MCF 10A (cell line): ENCODE measurements at regions not wholly inside any gene's neighbourhood (a gene's known extent, or its start where the extent isn't known, plus 50 kb on each side); places are given as distances from the start of the nearest gene placed in this dataset.
"Not testable (repeated sequence)": the region's sequence is repeated elsewhere in the genome, so short reads cannot be mapped to it uniquely, and the experiment has no call there.

Experiments used
- BruUV-seq: library from RNA; stranded (reverse); fragments of 400-500 nt; replicated peaks from 2 replicates; lab custom pipeline; 2021; lab: Mats Ljungman, UMichigan
- CTCF ChIA-PET: fragments of 300-600 bp; sonication (Branson Sonifier 250); formaldehyde crosslinking; extraction: SDS; loops from one replicate; lab custom pipeline; 2021; ENCODE audit warnings: antibody characterized with exemption, inconsistent platforms; lab: Yijun Ruan, JAX
- POLR2A ChIA-PET: fragments of 300-600, 350-650 bp; sonication (Branson Sonifier 250); formaldehyde crosslinking; extraction: SDS; loops from one replicate; lab custom pipeline; 2020; ENCODE audit warnings: antibody characterized with exemption, inconsistent platforms; lab: Yijun Ruan, JAX
- DNase-seq: peaks from one replicate; pipeline ENCODE4 v3.0.0-alpha.2; 2018; ENCODE audit not compliant: unreplicated experiment
- H3K27ac Mint-ChIP-seq: one replicate; pipeline ENCODE4 v1.8.0; 2022; ENCODE audit warnings: mild to moderate bottlenecking, low read depth, mixed read lengths; ENCODE audit not compliant: unreplicated experiment
- H3K27me3 Mint-ChIP-seq: one replicate; pipeline ENCODE4 v1.8.0; 2022; ENCODE audit warnings: mixed read lengths; ENCODE audit not compliant: insufficient read depth, unreplicated experiment
- H3K36me3 Mint-ChIP-seq: one replicate; pipeline ENCODE4 v1.8.0; 2022; ENCODE audit warnings: mild to moderate bottlenecking, moderate library complexity, mixed read lengths; ENCODE audit not compliant: insufficient read depth, unreplicated experiment
- H3K4me1 Mint-ChIP-seq: one replicate; pipeline ENCODE4 v1.8.0; 2022; ENCODE audit warnings: mixed read lengths; ENCODE audit not compliant: insufficient read depth, unreplicated experiment
- H3K4me3 Mint-ChIP-seq: one replicate; pipeline ENCODE4 v1.8.0; 2022; ENCODE audit warnings: mild to moderate bottlenecking, moderate library complexity, mixed read lengths; ENCODE audit not compliant: unreplicated experiment
- H3K9me3 Mint-ChIP-seq: one replicate; pipeline ENCODE4 v1.8.0; 2022; ENCODE audit warnings: mixed read lengths; ENCODE audit not compliant: unreplicated experiment
- CTCF ChIP-seq: fragments of 200-600 bp; IDR thresholded peaks from one replicate; pipeline ENCODE4 v1.8.0; 2022; ENCODE audit warnings: antibody characterized with exemption, mild to moderate bottlenecking; ENCODE audit not compliant: unreplicated experiment
- intact Hi-C: fragments of 100-400 bp; cut with micrococcal nuclease; formaldehyde crosslinking; loops from 2 replicates; pipeline ENCODE4 v1.14.1; 2022

GRCh38 chr1:220942278-220942677, 63.0 kb downstream of the HLX start:
- Mint-ChIP-seq H3K4me3 (no peak overlapping the region), H3K27ac (no peak overlapping the region), H3K9me3 (no peaks in the 10 kb centered on the region), H3K4me1 (no peaks in the 10 kb centered on the region), H3K36me3 (no peaks in the 10 kb centered on the region), H3K27me3 (no peaks in the 10 kb centered on the region)
- no peak for TF ChIP-seq CTCF
- intact Hi-C loops = no loop called here
- BruUV-seq = no TSS peak
- no peak for DNase-seq
- ChIA-PET CTCF (interaction anchor here (0.6 to 1.4 kb wide), 3 partner anchors 13 to 262 kb away, joined by 3 to 4 read pairs (median 3); no protein-coding TSS in a partner anchor), POLR2A (no interaction called here)

DNA sequence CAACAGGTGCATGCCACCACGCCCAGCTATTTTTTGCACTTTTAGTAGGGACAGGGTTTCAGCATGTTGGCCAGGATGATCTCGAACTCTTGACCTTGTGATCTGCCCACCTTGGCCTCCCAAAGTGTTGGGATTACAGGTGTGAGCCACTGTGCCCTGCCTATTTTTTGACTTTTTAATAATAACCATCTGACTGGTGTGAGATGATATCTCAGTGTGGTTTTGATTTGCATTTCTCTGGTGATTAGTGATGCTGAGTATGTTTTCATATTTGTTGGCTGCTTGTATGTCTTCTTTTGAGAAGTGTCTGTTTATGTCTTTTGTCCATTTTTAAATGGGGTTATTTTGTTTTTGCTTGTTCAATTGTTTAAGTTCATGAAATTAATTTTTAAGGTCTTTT, 63.7 kb downstream of the HLX start:
- intact Hi-C loops, DNase-seq, BruUV-seq, H3K36me3 Mint-ChIP-seq, H3K4me1 Mint-ChIP-seq, H3K4me3 Mint-ChIP-seq, H3K27ac Mint-ChIP-seq, POLR2A ChIA-PET, H3K9me3 Mint-ChIP-seq, H3K27me3 Mint-ChIP-seq: not testable (repeated sequence)
- CTCF ChIA-PET = interaction anchor here (0.7 to 1.4 kb wide), 2 partner anchors 13 to 24 kb away, joined by 3 to 4 read pairs; no protein-coding TSS in a partner anchor

DNA sequence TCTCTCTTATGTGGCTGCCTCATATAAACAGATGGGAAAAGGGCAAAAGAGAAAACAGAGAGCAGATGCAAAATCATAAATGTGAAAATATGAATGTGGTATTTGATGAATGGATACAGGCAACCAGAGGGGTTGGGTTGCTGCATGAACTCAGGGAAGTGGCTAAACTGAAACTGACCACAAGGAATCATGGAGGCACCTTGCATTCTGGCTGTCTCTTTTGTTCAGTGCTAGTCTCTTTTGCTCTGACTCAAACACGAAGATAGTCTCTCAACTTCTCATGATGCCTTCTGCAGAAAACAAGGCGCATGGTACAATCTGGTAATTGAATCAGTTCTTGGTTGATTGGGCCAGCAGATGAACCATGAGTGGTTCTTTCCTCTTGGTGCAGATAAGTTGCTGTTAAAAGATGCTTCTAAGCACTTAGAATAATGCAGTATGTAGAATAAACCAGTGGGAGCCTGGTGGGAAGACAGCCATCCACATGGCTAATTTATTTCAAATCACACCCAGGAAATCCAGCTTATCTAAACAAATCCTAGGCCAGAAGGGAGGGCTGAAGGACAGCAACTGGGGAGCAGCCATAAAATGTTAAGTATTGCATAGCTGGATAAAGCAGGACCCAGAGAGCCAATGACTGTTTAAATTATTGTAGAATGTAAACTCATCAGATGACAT, 64.2 kb downstream of the HLX start:
- no peaks in the 10 kb centered on the region for H3K27me3 Mint-ChIP-seq
- intact Hi-C loops = no loop called here
- CTCF ChIA-PET = interaction anchor here (0.7 to 0.8 kb wide), 3 partner anchors 13 to 260 kb away, joined by 3 read pairs; no protein-coding TSS in a partner anchor

DNA sequence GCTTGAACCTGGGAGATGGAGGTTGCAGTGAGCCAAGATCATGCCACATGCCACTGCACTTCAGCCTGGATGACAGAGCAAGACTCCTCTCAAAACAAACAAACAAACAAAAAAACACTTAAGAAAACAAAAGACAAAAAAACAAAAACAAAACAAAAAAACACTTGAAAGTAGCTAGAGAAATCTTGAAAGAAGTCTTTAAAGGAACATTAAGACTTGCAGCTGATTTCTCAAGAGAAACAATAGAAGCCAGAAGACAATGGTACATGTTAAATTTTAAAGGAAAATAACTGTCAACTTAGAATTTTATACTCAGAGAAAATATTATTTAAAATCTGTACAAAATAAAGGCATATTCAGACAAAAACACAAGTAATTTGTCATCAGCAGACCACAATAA, 71.3 kb downstream of the HLX start:
- H3K9me3 Mint-ChIP-seq = no peaks in the 10 kb centered on the region
- H3K27ac Mint-ChIP-seq = no peak overlapping the region
- no peak overlapping the region for H3K4me3 Mint-ChIP-seq
- ChIA-PET CTCF (interaction anchor here (0.7 kb wide), 1 partner anchor 650 kb away, joined by 3 read pairs; no protein-coding TSS in a partner anchor), POLR2A (interaction anchor here (0.7 kb wide), 1 partner anchor 137 kb away, joined by 3 read pairs; no protein-coding TSS in a partner anchor)
- H3K27me3 Mint-ChIP-seq = no peaks in the 10 kb centered on the region
- DNase-seq = peak; percentile 40
- intact Hi-C loops = no loop called here
- no TSS peak for BruUV-seq
- H3K4me1 Mint-ChIP-seq = no peaks in the 10 kb centered on the region
- TF ChIP-seq CTCF = no peak
- H3K36me3 Mint-ChIP-seq = peaks cover 6% of the 10 kb centered on the region

More for the DNA sequence above, 64.2 kb downstream of the HLX start:
- Mint-ChIP-seq H3K27ac (no peak overlapping the region), H3K36me3 (no peaks in the 10 kb centered on the region), H3K9me3 (no peaks in the 10 kb centered on the region), H3K4me3 (no peak overlapping the region), H3K4me1 (no peaks in the 10 kb centered on the region)
- POLR2A ChIA-PET = interaction anchor here (0.7 kb wide), 1 partner anchor 11 kb away, joined by 3 read pairs; no protein-coding TSS in a partner anchor
- BruUV-seq = no TSS peak
- DNase-seq = no peak
- no peak for TF ChIP-seq CTCF
